K562 (cell line): ENCODE measurements at regions not wholly inside any gene's neighbourhood (a gene's known extent, or its start where the extent isn't known, plus 50 kb on each side); places are given as distances from the start of the nearest gene placed in this dataset.

Experiments used
- ATAC-seq: fragments of 200-7000 bp; cut with Tn5 transposase; 3 replicates; pipeline ENCODE4 v1.9.1; 2020; ENCODE audit warnings: moderate library complexity
- BruUV-seq: library from RNA; stranded (reverse); fragments of 400-500 nt; replicated peaks from 2 replicates; lab custom pipeline; 2021; lab: Mats Ljungman, UMichigan
- CTCF ChIA-PET: fragments of 300-600 bp; formaldehyde crosslinking; extraction: SDS; loops from one replicate; lab custom pipeline; 2021; ENCODE audit warnings: low intra/inter-chr PET ratio; lab: Yijun Ruan, JAX
- POLR2A ChIA-PET: fragments of 300-600, 350-650 bp; sonication (Branson Sonifier 250); formaldehyde crosslinking; extraction: SDS; loops from one replicate; lab custom pipeline; 2021; ENCODE audit warnings: antibody characterized with exemption, inconsistent platforms; lab: Yijun Ruan, JAX
- DNase-seq, 4 experiments: peaks; one replicate each; pipeline versions ENCODE4 v3.0.0 to v3.0.0-alpha.2; 2011 to 2018; ENCODE audit warnings: low spot score in 3 of 4, mixed read lengths in 3 of 4; ENCODE audit errors: extremely low read depth in 1 of 4
- FAIRE-seq: peaks from 2 replicates; lab custom pipeline; 2011; peaks lifted over from hg19 to GRCh38; lab: Jason Lieb, UNC
- H2AFZ ChIP-seq: 2 replicates; pipeline ENCODE4 v1.6.0; 2011; ENCODE audit warnings: low read depth, low read length, control low read depth, inconsistent platforms
- H3K27ac ChIP-seq: fragments of 200-600 bp; 3 replicates; pipeline ENCODE4 v1.8.0; 2011; ENCODE audit warnings: low read depth, mild to moderate bottlenecking, control low read depth, inconsistent platforms, low read length, moderate library complexity, mixed read lengths; ENCODE audit errors: extremely low read depth
- H3K27me3 ChIP-seq, 2 experiments: fragments of 300-600 bp in 1 of 2; 2 replicates in 1 of 2; 3 replicates in 1 of 2; pipeline versions ENCODE4 v1.6.0 to v1.8.0; 2011; ENCODE audit warnings: inconsistent platforms in 2 of 2, low read length in 2 of 2, mild to moderate bottlenecking in 1 of 2, mixed read lengths in 1 of 2, moderate library complexity in 1 of 2; ENCODE audit not compliant: control insufficient read depth in 2 of 2, insufficient read depth in 2 of 2
- H3K36me3 ChIP-seq: fragments of 300-600 bp; 3 replicates; pipeline ENCODE4 v1.8.0; 2011; ENCODE audit warnings: mild to moderate bottlenecking, low read length, inconsistent platforms; ENCODE audit not compliant: control insufficient read depth, insufficient read depth
- H3K4me1 ChIP-seq, 2 experiments: fragments of 200-600 bp in 1 of 2; replicated peaks in 1 of 2; 2 replicates in 1 of 2; 3 replicates in 1 of 2; pipeline versions ENCODE4 v1.5.1 to v1.8.0; 2011; ENCODE audit warnings: inconsistent platforms in 2 of 2, low read length in 2 of 2, mild to moderate bottlenecking in 1 of 2, mixed read lengths in 1 of 2, moderate library complexity in 1 of 2; ENCODE audit not compliant: control insufficient read depth in 2 of 2, insufficient read depth in 2 of 2
- H3K4me2 ChIP-seq: 2 replicates; pipeline ENCODE4 v1.6.1; 2011; ENCODE audit warnings: low read length, control low read depth, inconsistent platforms, mixed read lengths; ENCODE audit not compliant: insufficient read depth
- H3K4me3 ChIP-seq: fragments of 200-600 bp; sonication (generic), shearing (Covaris generic); 2 replicates; pipeline ENCODE4 v1.5.1; 2016; ENCODE audit warnings: control low read depth, inconsistent platforms
- H3K79me2 ChIP-seq: fragments of 200-600 bp; 3 replicates; pipeline ENCODE4 v1.8.0; 2011; ENCODE audit warnings: low read length, inconsistent platforms; ENCODE audit not compliant: control insufficient read depth, insufficient read depth
- H3K9ac ChIP-seq, 2 experiments: 2 replicates each; pipeline versions ENCODE4 v1.6.0 to v1.6.1; 2011; ENCODE audit warnings: low read depth in 2 of 2, low read length in 2 of 2, control low read depth in 1 of 2, inconsistent platforms in 1 of 2, mild to moderate bottlenecking in 1 of 2, mixed read lengths in 1 of 2; ENCODE audit not compliant: insufficient read depth in 1 of 2
- H3K9me1 ChIP-seq: one replicate; pipeline ENCODE4 v1.6.0; 2011; ENCODE audit warnings: inconsistent platforms, mild to moderate bottlenecking, low read length, moderate library complexity; ENCODE audit not compliant: control insufficient read depth, insufficient read depth
- H3K9me3 ChIP-seq: replicated peaks from 2 replicates; pipeline ENCODE4 v1.5.1; 2011; ENCODE audit warnings: low read depth, low read length, inconsistent platforms; ENCODE audit not compliant: control insufficient read depth, insufficient read depth
- H4K20me1 ChIP-seq: replicated peaks from 2 replicates; pipeline ENCODE4 v1.6.1; 2011; ENCODE audit warnings: low read length, inconsistent platforms, mixed read lengths; ENCODE audit not compliant: control insufficient read depth, insufficient read depth
- KDM1A ChIP-seq, 2 experiments: fragments of 450-650 bp; IDR thresholded peaks; 2 replicates each; pipeline ENCODE4 v1.6.1; 2016; ENCODE audit warnings: mild to moderate bottlenecking in 2 of 2
- PCBP1 ChIP-seq: fragments of 200-400 bp; formaldehyde crosslinking; IDR thresholded peaks from 2 replicates; pipeline ENCODE4 v1.6.1; 2018; ENCODE audit warnings: mild to moderate bottlenecking, low read depth, low read length; ENCODE audit not compliant: poor library complexity, severe bottlenecking
- PRMT5 ChIP-seq: sonication (generic); formaldehyde crosslinking; IDR thresholded peaks from 2 replicates; pipeline ENCODE4 v1.5.0; 2020; ENCODE audit warnings: missing genetic modification reagents
- SMAD2 ChIP-seq: fragments of 150-350 bp; IDR thresholded peaks from 2 replicates; pipeline ENCODE4 v1.6.1; 2014; ENCODE audit warnings: low read depth, mild to moderate bottlenecking, low read length
- TARDBP ChIP-seq: fragments of 450-650 bp; IDR thresholded peaks from 2 replicates; pipeline ENCODE4 v1.6.1; 2016
- TCF7L2 ChIP-seq: fragments of 150-350 bp; IDR thresholded peaks from 2 replicates; pipeline ENCODE4 v1.6.1; 2016; ENCODE audit warnings: low read depth, mild to moderate bottlenecking, low read length, moderate library complexity
- TGIF2 ChIP-seq: sonication (generic); formaldehyde crosslinking; IDR thresholded peaks from 2 replicates; pipeline ENCODE4 v1.8.1; 2022; ENCODE audit warnings: mild to moderate bottlenecking, missing genetic modification reagents, moderate library complexity
- ZBTB17 ChIP-seq: fragments of 450-650 bp; formaldehyde crosslinking; IDR thresholded peaks from 2 replicates; pipeline ENCODE4 v1.4.0; 2020; ENCODE audit warnings: mild to moderate bottlenecking
- ZBTB8A ChIP-seq: fragments of 450-650 bp; IDR thresholded peaks from 2 replicates; pipeline ENCODE4 v1.6.1; 2018; ENCODE audit warnings: mild to moderate bottlenecking, moderate library complexity; ENCODE audit not compliant: partially characterized antibody
- ZNF124 ChIP-seq: sonication (generic); formaldehyde crosslinking; IDR thresholded peaks from 2 replicates; pipeline ENCODE4 v1.8.1; 2022; ENCODE audit warnings: missing genetic modification reagents
- ZNF165 ChIP-seq: fragments of 250-450 bp; sonication (Bioruptor Pico); IDR thresholded peaks from 2 replicates; pipeline ENCODE4 v1.4.0; 2020; ENCODE audit warnings: borderline replicate concordance
- WGBS: fragments of 100-300 bp; shearing (Covaris generic); methylation state at CpG from one replicate; pipeline ENCODE4 v1.1.6; 2016; ENCODE audit warnings: low coverage, mixed read lengths; ENCODE audit not compliant: insufficient coverage; ENCODE audit errors: missing lambda C conversion rate; 5-methylcytosine and 5-hydroxymethylcytosine counted together
- in situ Hi-C: fragments of 300-500 bp; cut with MboI; formaldehyde crosslinking; loops from 4 replicates; pipeline ENCODE4 v1.15.0; 2018; ENCODE audit warnings: inconsistent platforms, mixed read lengths
- intact Hi-C: fragments of 100-400 bp; cut with micrococcal nuclease; formaldehyde crosslinking; loops from 2 replicates; pipeline ENCODE4 v1.14.2; 2022
- TF ChIP-seq, protein P1 (sequence below): fragments of 450-650 bp; IDR thresholded peaks from 2 replicates; pipeline ENCODE4 v1.6.1; 2018; ENCODE audit not compliant: partially characterized antibody
- TF ChIP-seq, protein P2 (sequence below), 2 experiments: fragments of 250-450 bp in 1 of 2; fragments of 450-650 bp in 1 of 2; sonication (Bioruptor Pico) in 1 of 2; IDR thresholded peaks; 2 replicates each; pipeline versions ENCODE4 v1.6.1 to v1.8.0; 2016 to 2021; ENCODE audit warnings: mild to moderate bottlenecking in 2 of 2, moderate library complexity in 2 of 2, missing compliant biosample characterization in 1 of 2, missing genetic modification characterization in 1 of 2
- TF ChIP-seq, protein P3 (sequence below): fragments of 250-450 bp; sonication (Bioruptor Pico); IDR thresholded peaks from 2 replicates; pipeline ENCODE4 v1.4.0; 2020; ENCODE audit warnings: mild to moderate bottlenecking, moderate library complexity
- TF ChIP-seq, protein P4 (sequence below): fragments of 250-450 bp; sonication (Bioruptor Pico); IDR thresholded peaks from 2 replicates; pipeline ENCODE4 v1.5.0; 2021; ENCODE audit warnings: mild to moderate bottlenecking, moderate library complexity

DNA sequence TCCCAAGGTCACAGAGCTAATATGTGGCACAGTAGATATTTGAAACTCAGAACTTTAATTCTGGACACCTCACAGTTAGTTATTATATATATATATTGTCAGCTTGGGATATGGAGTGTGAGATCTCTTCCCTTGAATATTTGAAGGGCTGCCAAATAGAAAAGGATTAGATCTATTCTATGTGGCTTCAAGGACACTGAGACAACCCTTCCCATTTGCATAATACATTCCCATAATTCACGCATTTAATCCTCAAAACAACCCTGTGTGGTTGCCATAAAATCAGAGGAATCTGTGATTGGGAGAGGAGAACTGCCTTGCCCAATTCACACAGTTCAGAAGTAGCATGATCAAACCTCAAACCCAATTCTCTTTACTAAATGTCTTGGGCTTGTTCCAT lies 365.8 kb upstream of the DYNLRB2 start:
- Histone ChIP-seq H2AFZ (no peak overlapping the region), H3K36me3 (no peaks in the 10 kb centered on the region), H3K4me1 (no peaks in the 10 kb centered on the region), H3K79me2 (no peaks in the 10 kb centered on the region), H3K4me2 (no peak overlapping the region), H3K27ac (no peak overlapping the region), H3K4me3 (no peak overlapping the region), H4K20me1 (no peaks in the 10 kb centered on the region), H3K9ac (no peak overlapping the region), H3K9me1 (no peaks in the 10 kb centered on the region), H3K27me3 (peaks cover 0 to 2% of the 10 kb centered on the region in 2 experiments; a peak in 1 of 5 replicates), H3K9me3 (no peaks in the 10 kb centered on the region)
- ChIA-PET POLR2A (no interaction called here), CTCF (no interaction called here)
- ATAC-seq, result no peak
- no peak for DNase-seq
- intact Hi-C loops (no loop called here), in situ Hi-C loops (no loop called here)
- no TSS peak for BruUV-seq
- TF ChIP-seq ZNF165 (no peak), SMAD2 (no peak), PRMT5 (CRISPR knock-in tag) (no peak), TARDBP (no peak), ZBTB17 (no peak), ZBTB8A (no peak), TCF7L2 (no peak), PCBP1 (no peak), ZNF124 (CRISPR knock-in tag) (no peak), TGIF2 (CRISPR knock-in tag) (no peak), KDM1A (IDR thresholded peaks at IDR 0.05) (no peak)
- TF ChIP-seq, protein P1, sequence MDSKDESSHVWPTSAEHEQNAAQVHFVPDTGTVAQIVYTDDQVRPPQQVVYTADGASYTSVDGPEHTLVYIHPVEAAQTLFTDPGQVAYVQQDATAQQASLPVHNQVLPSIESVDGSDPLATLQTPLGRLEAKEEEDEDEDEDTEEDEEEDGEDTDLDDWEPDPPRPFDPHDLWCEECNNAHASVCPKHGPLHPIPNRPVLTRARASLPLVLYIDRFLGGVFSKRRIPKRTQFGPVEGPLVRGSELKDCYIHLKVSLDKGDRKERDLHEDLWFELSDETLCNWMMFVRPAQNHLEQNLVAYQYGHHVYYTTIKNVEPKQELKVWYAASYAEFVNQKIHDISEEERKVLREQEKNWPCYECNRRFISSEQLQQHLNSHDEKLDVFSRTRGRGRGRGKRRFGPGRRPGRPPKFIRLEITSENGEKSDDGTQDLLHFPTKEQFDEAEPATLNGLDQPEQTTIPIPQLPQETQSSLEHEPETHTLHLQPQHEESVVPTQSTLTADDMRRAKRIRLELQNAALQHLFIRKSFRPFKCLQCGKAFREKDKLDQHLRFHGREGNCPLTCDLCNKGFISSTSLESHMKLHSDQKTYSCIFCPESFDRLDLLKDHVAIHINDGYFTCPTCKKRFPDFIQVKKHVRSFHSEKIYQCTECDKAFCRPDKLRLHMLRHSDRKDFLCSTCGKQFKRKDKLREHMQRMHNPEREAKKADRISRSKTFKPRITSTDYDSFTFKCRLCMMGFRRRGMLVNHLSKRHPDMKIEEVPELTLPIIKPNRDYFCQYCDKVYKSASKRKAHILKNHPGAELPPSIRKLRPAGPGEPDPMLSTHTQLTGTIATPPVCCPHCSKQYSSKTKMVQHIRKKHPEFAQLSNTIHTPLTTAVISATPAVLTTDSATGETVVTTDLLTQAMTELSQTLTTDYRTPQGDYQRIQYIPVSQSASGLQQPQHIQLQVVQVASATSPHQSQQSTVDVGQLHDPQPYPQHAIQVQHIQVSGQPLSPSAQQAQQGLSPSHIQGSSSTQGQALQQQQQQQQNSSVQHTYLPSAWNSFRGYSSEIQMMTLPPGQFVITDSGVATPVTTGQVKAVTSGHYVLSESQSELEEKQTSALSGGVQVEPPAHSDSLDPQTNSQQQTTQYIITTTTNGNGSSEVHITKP, result no peak
- TF ChIP-seq, protein P2, sequence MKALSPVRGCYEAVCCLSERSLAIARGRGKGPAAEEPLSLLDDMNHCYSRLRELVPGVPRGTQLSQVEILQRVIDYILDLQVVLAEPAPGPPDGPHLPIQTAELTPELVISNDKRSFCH (CRISPR knock-in tag; IDR thresholded peaks at IDR 0.05), result no peak
- TF ChIP-seq, protein P2 (tag; IDR thresholded peaks at IDR 0.05), result no peak
- TF ChIP-seq, protein P3, sequence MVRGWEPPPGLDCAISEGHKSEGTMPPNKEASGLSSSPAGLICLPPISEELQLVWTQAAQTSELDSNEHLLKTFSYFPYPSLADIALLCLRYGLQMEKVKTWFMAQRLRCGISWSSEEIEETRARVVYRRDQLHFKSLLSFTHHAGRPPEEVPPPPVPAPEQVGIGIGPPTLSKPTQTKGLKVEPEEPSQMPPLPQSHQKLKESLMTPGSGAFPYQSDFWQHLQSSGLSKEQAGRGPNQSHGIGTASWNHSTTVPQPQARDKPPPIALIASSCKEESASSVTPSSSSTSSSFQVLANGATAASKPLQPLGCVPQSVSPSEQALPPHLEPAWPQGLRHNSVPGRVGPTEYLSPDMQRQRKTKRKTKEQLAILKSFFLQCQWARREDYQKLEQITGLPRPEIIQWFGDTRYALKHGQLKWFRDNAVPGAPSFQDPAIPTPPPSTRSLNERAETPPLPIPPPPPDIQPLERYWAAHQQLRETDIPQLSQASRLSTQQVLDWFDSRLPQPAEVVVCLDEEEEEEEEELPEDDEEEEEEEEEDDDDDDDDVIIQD (CRISPR knock-in tag), result no peak
- TF ChIP-seq, protein P4, sequence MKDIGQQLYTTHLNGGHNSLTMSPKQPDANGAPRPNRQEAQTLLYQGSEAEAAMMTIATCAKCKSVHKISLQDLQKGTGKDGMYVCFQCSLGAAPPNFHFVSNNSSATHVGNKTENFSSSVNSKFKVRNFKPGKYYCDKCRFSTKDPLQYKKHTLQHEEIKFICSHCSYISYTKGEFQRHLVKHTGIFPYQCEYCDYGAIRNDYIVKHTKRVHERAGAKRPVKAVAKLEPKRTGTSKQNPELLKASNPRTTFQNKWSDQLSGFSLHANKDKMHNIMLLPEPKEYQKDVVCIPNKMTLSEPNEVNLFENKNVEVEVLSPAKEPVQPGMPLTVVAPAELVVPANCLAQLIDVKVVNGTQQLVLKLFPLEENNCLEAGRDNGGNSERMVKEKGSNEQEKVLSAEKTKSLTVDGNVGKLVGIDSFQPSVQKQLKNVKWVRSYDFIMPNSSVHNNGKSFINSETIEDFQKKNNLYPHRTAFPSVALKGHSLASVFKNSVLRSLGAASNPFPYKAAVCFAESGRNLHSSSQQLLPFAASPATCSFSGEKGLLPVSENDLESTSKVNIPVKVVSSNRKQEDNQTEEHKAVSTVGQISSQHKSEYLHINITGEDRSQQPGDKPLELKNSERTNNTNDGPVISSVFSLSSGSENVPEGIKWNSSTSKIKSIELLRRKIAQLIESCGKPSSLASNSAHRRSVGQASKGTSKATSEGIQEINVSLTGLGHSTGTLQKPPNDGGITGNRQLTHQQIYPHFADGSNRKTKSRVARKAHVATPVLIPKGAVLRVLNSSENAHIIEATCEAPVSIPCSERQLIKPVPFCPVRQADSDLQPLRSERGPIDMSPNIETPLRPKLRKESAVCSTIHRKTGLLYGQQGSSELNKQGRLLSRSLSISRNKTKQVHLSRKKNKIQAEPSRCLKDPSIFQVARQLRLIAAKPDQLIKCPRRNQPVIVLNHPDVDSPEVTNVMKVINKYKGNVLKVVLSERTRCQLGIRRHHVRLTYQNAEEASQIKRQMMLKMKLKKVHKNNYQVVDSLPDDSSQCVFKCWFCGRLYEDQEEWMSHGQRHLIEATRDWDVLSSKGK, result no peak
- 0% methylated on average over 1 of the region's 1 CpG for WGBS
- FAIRE-seq, result no peak
